Pancreas (tissue), 10 donors: ENCODE measurements at regions not wholly inside any gene's neighbourhood (a gene's known extent, or its start where the extent isn't known, plus 50 kb on each side); places are given as distances from the start of the nearest gene placed in this dataset.
A peak's percentile ranks its signal among the peaks of the same experiment; 100 is the strongest.

ENCODE experiments used
- ATAC-seq, 4 donors: fragments of 200-7000 bp; cut with Tn5 transposase; one replicate each; pipeline versions ENCODE4 v1.8.0 to v1.9.1; 2020; ENCODE audit warnings: mild to moderate bottlenecking in 4 of 4, moderate library complexity in 4 of 4
- DNase-seq, 6 donors: peaks; one replicate each; pipeline ENCODE4 v3.0.0-alpha.2; 2020
- FAIRE-seq: peaks from 2 replicates; lab custom pipeline; 2012; peaks lifted over from hg19 to GRCh38; lab: Jason Lieb, UNC
- H3K27ac ChIP-seq, 4 donors: fragments of 200-600 bp; sonication (generic); 1 replicate in 3 of 4; 2 replicates in 1 of 4; pipeline versions ENCODE4 v1.5.0 to v1.8.0; 2020
- H3K27me3 ChIP-seq, 4 donors: fragments of 200-600 bp; one replicate each; pipeline ENCODE4 v1.8.0; 2021
- H3K36me3 ChIP-seq, 3 donors: fragments of 200-600 bp; sonication (generic) in 1 of 3; one replicate each; pipeline versions ENCODE4 v1.5.0 to v1.8.0; 2020 to 2021
- H3K4me1 ChIP-seq, 3 donors: fragments of 200-600 bp; one replicate each; pipeline ENCODE4 v1.8.0; 2021
- H3K4me3 ChIP-seq, 4 donors: fragments of 200-600 bp; sonication (generic) in 2 of 4; one replicate each; pipeline versions ENCODE4 v1.5.0 to v1.8.0; 2020 to 2021
- H3K9me3 ChIP-seq, 4 donors: fragments of 200-600 bp; one replicate each; pipeline ENCODE4 v1.8.0; 2021
- CTCF ChIP-seq, 4 donors: fragments of 200-600 bp; sonication (generic) in 3 of 4; IDR thresholded peaks; one replicate each; pipeline versions ENCODE4 v1.5.0 to v1.8.0; 2021; ENCODE audit warnings: antibody characterized with exemption in 4 of 4
- WGBS, 2 donors: extraction: QIAGEN DNeasy Blood & Tissue Kit; methylation state at CpG; one replicate each; pipeline ENCODE4 v1.1.7; 2013; 5-methylcytosine and 5-hydroxymethylcytosine counted together
- intact Hi-C, 3 donors: fragments of 100-400 bp; cut with DNase I; formaldehyde crosslinking; loops; one replicate each; pipeline versions ENCODE4 v1.11.1 to v1.14.2; 2022
- donor health status: healthy with polysubstance abuse.
- donor health status: DM: no; HTN: no; CAD: no; lungs with moderate emphysema.
- donor health status: DM: no; HTN: no; CAD: no.
- donor health status: control.
- donor health status: control.
- donor health status: Bipolar disorder and iron deficiency.
- donor health status: DM: yes; HTN: yes; CAD: no.
- donor health status: DM: no; HTN: no; CAD: no.
- donor health status: DM: no; HTN: no; CAD: no.
- donor health status: DM: yes; HTN: yes; CAD: no.

- Histone ChIP-seq H3K4me1 (peaks cover 0 to 3% (median 0%) of the 10 kb centered on the region in 3 donors), H3K9me3 (no peaks in the 10 kb centered on the region), H3K27ac (no peak overlapping the region), H3K4me3 (no peak overlapping the region), H3K36me3 (no peaks in the 10 kb centered on the region), H3K27me3 (no peaks in the 10 kb centered on the region)
- WGBS, 2 donors = 84 to 87% methylated on average over 16 of the region's 16 CpGs
- no peak for TF ChIP-seq CTCF (IDR thresholded peaks at IDR 0.05)
- intact Hi-C loops = no loop called here
- no peak for ATAC-seq
- DNase-seq = no peak
- FAIRE-seq = no peak
Observed at GRCh38 chr4:14863418-14864364, 138.6 kb upstream of the CPEB2 start.

- Histone ChIP-seq H3K4me3 (no peak overlapping the region), H3K27ac (no peak overlapping the region), H3K9me3 (no peaks in the 10 kb centered on the region), H3K4me1 (peaks cover 0 to 3% (median 0%) of the 10 kb centered on the region in 3 donors), H3K27me3 (no peaks in the 10 kb centered on the region), H3K36me3 (no peaks in the 10 kb centered on the region)
- ATAC-seq = peak in 2 of 4 donors; percentile 43 to 63
- no peak for DNase-seq
- no peak for TF ChIP-seq CTCF (IDR thresholded peaks at IDR 0.05)
- intact Hi-C loops = no loop called here
- no peak for FAIRE-seq
- WGBS, 2 donors = 71 to 72% methylated on average over 3 of the region's 3 CpGs
Observed at GRCh38 chr4:14864365-14865030, 137.8 kb upstream of the CPEB2 start.

- H3K27me3 ChIP-seq = no peaks in the 10 kb centered on the region
- H3K9me3 ChIP-seq = no peaks in the 10 kb centered on the region
- no peak for DNase-seq
- no peak for ATAC-seq
- TF ChIP-seq CTCF (IDR thresholded peaks at IDR 0.05) = no peak
- no peak overlapping the region for H3K27ac ChIP-seq
- H3K4me3 ChIP-seq = no peak overlapping the region
- 74% methylated on average over 5 of the region's 5 CpGs for WGBS, 2 donors
- FAIRE-seq = no peak
- H3K36me3 ChIP-seq = no peaks in the 10 kb centered on the region
- H3K4me1 ChIP-seq = peaks cover 0 to 3% (median 0%) of the 10 kb centered on the region in 3 donors
- intact Hi-C loops = no loop called here
Observed at GRCh38 chr4:14865031-14865366, 137.3 kb upstream of the CPEB2 start.

GRCh38 chr4:14865804-14866203 lies 136.5 kb upstream of the CPEB2 start:
- intact Hi-C loops = no loop called here
- peak in 2 of 4 donors; percentile 24 to 70 for ATAC-seq
- H3K36me3 ChIP-seq = no peaks in the 10 kb centered on the region
- no peak for DNase-seq
- H3K4me1 ChIP-seq = peaks cover 0 to 3% (median 0%) of the 10 kb centered on the region in 3 donors
- FAIRE-seq = no peak
- H3K9me3 ChIP-seq = no peaks in the 10 kb centered on the region
- no peak for TF ChIP-seq CTCF (IDR thresholded peaks at IDR 0.05)
- no peak overlapping the region for H3K4me3 ChIP-seq
- no peaks in the 10 kb centered on the region for H3K27me3 ChIP-seq
- H3K27ac ChIP-seq = no peak overlapping the region
